Activated CD8-positive, alpha-beta memory T cell treated with anti-CD3 and anti-CD28 coated beads for 48 hours (primary cell): ENCODE measurements at regions not wholly inside any gene's neighbourhood (a gene's known extent, or its start where the extent isn't known, plus 50 kb on each side); places are given as distances from the start of the nearest gene placed in this dataset.

ENCODE experiments used
- DNase-seq, 3 experiments: peaks; one replicate each; pipeline ENCODE4 v3.0.0-alpha.2; 2020; ENCODE audit warnings: low read depth in 2 of 3, low spot score in 2 of 3

DNA sequence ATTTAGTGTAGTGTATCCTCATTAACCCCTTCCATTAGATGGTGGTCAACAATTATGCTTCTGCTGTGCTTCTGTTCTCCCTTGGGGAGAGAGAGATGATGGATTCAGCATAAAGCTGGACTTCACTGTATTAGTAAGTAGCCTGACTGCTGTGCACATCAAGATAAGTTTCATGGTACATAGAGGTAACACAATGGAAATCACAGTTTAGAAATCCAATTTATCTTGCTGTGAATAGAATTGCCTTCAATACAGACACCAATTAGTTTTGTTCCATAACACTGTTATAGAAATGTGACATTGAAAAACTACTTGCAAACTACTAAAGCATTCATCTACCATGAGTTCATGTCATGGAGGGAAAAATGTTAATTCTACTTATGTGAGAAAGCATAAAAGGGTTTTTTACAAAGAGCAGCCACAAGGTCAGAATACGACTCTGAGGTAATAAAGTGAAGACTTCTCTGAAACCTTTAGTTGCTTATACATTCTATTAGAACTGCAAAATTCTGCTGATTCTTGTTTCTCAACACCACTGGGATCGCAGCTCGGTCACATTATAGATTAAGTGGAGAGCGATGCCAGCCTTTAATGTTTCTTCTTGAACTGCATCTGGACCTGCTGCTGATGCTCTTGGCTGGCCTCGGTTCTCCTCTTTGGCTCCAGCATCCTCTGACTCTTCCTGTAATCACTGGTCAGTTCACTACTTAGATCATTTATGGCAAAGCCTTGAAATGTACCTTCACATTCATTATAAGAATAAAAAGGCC lies 190.8 kb downstream of the ATP23 start:
- DNase-seq = no peak

DNA sequence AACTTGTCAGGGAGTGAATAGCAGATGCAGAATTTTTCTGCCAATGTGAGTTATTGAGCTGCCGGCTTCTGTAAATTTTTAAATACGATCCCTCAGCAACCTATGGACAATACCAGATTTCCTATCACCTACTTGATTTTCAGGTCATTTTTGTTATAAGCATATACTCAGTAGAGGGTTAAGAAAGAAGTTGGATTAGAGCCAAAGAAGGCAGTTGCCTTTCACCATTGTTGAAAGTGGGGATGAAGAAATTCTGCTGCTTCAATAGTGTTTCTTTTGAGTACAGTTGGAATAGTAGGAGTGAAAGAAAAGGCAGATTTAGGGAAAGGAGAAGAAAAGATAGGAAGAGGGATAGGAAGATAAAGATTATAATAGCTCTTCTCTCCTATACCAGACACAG lies 197.1 kb downstream of the ATP23 start:
- DNase-seq = no peak

DNA sequence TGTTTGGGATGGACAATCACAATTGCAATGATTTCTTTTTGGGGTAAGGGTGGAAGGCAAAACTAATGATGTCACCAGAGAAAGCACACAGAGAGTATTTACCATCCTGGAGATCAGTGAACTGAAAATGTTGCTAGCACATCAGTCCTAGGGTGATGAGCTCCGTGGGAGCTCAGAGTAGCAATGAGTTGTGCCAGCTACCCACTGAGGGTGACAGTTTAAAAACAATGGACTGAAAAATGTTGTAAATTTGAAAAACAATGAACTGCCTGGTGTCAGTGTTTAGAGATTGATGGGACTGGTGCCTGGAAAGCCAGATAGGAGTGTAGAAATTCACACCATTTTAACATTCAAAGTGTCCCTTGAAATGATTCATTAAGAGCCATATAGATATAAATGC lies 198.5 kb downstream of the ATP23 start:
- no peak for DNase-seq

DNA sequence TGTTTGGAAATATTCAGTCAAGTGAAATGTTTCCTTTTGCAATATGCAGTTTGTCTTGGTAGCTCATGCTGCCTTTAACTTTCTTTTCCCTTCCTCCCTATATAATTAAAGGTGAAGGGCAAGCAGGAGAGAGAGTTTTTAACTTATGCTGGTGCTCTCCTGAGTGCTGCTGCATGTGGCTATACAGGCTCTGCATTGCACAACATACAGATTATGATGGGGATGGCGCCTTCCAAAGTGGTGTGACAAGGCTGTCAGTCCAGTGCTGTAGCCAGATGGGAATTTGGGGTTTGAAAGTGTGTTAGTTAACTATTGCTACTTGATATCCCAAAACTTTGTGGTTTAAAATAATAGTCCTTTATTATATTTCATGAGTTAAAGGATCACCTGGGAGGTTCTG lies 199.0 kb downstream of the ATP23 start:
- DNase-seq = no peak

DNA sequence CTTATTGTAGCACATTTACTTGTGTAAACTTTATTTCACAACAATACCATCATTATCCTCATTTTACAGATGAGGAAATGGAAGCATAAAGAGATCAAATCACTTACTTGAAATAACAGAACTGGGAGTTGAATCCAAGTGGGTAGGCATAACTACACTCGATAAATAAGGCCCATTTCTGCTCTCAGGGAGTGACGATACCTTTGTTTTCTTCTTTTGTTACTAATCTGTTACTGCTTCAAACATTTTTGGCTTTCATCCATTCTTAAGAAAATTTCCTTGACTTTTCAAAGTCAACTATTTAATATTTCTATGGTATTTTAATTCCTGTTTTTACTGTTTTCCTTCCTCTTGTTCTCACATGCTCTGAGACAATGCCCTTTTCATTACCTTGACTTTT lies 201.6 kb downstream of the ATP23 start:
- DNase-seq = no peak

DNA sequence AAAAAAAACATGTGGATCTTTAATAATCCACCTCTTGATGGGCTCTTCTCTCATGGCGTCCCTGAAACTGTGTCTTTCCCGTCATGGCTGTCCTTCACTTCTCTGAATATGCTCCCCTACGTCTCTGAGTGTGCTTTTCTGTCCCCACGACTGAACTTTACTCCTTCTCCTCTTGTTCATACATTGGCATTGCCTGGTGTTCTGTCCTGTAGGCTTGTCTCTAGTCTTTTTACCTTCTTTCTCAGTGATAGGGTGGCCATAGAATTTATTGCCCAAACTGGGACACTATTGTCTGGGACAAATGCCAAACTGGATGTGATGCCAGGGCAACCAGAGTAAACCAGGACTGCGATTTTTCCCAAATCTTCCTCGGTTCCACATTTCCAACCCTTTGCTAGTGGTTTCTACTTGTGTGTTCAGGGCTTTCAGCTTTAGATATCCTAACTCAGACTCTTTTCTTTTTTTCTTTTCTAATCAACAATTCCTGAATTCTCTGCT lies 202.2 kb downstream of the ATP23 start:
- DNase-seq = no peak

DNA sequence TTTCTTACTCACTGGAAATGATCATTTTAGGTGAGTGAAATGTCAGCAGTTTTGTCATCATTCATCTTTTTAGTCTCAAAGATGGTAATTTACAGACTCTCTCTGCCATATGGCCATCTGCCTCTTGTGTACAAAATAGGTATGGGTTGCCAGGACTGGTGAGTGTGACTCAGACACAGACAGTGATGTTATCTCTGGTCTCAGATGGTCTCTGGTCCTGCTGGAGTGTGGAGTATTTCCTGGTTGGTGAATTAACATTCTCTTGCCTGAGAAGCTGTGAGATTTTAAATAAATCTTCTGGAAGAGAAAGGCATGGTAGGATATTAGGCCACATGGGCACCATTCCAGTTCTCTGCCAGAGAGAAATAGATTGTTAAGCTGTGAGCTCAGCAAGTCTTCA lies 207.0 kb downstream of the ATP23 start:
- no peak for DNase-seq

DNA sequence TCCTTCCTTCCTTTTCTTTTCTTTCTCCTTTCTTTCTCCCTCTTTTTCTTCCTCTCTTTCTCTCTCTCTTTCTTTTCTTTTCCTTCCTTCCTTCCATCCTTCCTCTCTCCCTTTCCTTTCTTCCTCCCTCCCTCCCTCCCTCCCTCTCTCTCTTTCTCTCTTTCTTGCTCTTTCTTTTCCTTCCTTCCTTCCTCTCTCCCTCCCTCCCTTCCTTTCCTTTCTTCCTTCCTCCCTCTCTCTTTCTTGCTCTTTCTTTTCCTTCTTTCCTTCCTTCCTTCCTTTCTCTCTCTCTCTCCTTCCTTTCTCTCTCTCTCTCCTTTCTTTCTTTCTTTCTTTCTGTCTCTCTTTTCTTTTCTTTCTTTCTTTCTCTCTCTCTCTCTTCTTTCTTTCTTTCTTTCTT lies 207.6 kb downstream of the ATP23 start:
- no peak for DNase-seq

DNA sequence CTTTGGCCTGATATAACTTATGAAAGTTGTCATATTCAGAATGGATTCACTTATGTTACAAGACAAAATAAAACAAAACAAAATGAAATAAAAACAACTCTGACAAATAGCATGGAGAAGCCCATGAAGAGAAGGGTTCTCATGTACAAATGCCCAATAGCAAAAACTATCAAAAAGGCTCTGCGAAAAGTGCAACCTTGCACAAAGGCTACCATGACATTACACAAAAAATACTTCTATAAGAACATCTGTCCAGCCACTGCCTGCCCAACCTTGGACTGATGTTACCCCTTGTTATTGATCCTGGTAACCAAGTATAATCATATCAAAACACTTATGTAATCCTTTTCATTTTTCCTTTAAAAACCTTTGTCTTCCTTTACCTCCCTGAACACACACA lies 213.0 kb downstream of the ATP23 start:
- no peak for DNase-seq

DNA sequence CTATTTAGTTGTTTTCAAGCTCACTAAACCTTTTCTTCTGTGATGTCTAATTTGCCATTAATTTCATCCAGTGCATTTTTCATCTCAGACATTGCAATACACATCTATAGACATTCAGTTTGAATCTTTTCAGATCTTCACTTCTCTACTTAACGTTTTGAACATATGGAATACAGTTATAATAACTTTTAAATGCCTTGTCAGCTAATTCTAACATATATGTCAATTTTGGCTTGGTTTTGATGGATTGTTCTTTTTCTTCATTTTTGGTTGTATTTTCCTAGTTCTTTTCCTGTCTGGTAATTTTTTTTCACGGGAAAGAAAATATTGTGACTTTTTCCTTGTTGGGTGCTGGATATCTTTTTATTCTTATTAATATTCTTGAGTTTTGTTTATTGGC lies 215.3 kb downstream of the ATP23 start:
- DNase-seq = no peak

DNA sequence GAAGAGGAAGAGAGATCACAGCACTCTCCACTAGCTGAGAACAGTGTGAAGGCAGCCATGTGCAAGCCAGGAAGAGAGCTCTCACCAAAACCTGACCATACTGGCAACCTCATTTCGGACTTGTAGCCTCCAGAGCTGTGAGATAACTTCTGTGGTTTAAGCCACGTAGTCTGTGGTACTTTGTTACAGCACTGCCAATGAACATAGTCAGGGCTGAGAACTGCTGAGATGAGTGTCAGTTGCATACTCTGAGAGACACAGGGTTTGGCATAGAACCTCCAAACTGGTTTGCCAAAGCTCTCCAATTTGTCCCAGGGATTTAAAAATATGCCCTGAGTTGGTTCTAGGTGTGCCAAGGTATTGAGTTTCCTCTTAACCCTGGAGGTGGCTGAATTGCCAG lies 218.6 kb downstream of the ATP23 start:
- DNase-seq = no peak

DNA sequence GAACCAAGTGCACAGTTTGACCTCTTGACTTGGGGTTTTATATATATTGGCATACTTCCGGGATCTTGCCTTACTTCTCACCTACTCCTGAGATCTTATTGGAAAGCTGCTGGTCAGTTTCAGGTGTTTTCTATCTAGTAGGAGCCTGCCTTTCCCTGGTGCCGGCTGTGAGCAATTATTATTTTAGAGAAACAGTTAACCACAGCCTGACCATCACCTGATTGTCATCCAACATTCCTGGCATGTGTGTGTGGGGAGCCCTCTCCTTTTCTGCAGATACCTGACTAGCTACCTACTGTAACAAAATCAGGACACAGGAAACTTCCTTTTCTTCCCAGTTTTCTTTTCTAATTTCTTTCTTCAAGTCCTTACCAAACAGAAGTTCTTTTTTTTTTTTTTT lies 220.4 kb downstream of the ATP23 start:
- no peak for DNase-seq

DNA sequence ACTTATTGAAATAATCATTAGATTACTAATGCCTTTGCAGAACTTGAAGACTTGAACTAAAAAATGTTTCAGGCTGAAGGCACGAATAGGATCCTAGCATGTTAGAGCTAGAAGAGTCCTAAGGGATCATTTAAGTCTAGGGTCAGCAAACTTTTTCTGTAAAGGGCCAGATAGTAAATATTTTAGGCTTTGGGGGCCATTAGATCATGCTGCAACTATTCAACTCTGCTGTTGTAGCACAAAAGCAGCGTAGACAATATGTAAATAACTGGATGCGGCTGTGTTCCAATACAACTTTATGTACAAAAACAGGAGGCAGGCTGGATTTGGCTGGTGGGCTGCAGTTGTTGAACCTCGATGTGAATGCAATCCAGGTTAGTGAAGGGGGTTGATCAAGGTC lies 221.7 kb downstream of the ATP23 start:
- no peak for DNase-seq

DNA sequence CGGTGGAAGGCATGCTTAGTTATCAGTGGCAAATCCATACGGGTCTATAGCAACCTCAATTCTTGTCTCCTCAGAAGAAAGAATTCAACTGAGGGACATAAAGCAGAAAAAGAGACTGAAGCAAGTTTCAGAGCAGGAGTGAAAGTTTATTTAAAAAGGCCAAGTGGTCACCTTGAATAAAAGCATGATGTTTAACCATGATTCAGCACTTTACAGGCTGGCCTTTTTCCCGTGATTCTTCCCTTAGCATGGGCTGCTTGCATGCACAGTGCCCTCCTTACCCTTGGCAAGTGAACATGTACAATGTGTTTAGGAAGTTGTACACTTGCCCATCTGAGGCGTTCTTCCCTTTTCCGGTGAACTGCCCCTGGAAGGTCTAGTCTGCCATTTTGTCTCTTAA lies 225.3 kb downstream of the ATP23 start:
- no peak for DNase-seq

DNA sequence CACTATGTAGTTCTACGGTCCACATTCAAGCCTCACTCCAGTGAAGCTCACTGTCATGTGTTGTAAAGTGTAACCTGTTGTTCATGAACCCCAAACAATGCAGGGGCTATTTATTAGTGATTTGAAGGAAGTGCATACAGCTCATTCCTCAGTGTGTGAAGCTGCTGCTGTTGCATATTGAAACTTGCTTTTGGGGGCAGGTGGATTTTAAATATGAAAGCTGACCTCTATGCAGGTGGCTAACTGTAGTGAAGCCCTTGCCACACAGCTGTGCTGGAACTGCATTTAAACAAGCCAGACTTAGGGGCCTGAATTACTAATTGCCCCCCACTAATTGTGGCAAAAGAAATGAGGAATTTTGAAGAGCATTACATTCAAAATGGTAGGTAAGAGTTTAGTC lies 226.3 kb downstream of the ATP23 start:
- no peak for DNase-seq

DNA sequence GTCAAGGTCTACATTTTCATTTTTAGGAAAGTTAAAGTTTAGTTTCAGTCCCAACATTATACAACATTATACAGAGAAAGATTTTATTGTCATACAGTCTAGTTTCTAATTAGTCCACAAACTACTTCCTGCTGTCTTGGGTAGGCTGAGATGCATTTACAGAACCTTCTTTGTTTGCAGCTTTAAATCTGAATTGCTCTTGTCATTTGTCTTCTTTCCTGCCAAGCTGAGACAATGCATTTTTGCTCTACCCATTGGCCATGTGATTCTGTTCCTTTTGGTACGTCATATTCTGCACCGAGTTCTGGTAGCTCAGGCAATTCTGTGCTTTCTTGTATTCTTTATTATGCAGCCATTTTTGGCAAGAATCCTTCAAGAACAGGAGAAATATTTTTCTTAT lies 228.5 kb downstream of the ATP23 start:
- DNase-seq = no peak

DNA sequence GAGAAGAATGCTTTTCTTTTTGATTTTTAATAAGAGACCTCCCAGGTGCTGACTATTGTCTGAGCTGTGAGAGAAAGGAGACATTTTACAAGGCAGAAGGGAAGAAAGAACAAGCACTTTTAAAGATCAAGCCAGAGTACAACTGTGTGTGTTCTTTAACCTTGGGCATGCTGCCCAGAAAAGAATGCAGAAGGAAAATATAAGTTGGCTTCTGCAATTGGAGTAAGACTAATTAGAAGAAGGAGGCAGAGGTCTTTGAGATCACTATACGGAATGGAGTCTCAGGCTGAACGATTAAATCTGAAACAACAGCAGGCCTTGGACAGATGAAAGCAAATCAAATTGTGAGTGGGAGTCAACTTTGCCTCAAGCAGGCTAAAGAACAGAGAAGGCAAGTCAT lies 230.5 kb downstream of the ATP23 start:
- DNase-seq = no peak

DNA sequence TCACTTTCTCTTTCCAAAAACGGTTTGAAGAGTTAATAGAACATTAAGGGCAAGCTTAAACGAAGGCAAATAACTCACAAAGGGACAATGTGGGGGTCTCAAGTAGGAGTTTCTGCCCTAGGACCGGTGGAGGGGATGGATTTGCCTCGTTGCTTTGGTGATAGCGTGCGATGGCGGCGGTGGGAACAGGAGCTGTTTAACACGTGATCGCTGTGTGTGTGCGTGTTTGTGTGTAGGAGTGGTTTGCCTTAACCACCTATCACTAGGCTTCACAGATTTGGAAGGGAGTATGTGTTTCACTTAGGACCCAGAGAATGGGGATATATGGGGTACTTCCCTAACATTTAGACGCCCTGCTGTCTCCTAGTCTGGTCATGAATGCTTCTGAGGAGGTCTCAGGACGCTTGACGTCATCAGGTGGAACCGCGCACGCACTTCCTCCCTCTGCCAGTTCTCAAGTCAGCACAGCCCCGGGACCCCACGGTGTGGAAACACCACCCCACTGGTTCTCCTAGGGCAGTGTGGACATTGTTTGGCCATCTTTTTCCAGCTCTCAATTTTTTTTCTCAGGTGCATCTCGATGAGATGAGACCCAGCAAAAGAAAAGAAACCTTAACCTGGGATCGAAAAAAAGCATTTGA lies 231.2 kb downstream of the ATP23 start:
- DNase-seq = no peak

DNA sequence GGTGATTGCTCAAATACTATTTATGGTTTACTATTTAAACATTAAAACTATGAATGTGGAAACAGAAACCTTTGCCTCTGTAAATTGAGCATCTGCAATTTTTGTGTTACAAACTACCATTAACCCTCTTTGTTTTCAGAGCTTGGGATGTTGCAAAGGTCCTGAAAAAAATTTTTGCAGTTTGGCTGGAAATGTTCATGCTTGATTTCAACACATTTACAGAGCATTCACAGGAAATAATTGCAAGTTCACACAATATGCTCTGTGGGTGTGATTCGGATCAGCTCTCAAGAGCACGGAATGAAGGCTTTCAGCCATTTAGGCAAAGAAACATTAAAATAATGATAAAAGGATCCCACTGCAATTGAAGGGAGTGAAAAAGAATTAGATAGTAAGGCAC lies 232.9 kb downstream of the ATP23 start:
- DNase-seq = no peak

DNA sequence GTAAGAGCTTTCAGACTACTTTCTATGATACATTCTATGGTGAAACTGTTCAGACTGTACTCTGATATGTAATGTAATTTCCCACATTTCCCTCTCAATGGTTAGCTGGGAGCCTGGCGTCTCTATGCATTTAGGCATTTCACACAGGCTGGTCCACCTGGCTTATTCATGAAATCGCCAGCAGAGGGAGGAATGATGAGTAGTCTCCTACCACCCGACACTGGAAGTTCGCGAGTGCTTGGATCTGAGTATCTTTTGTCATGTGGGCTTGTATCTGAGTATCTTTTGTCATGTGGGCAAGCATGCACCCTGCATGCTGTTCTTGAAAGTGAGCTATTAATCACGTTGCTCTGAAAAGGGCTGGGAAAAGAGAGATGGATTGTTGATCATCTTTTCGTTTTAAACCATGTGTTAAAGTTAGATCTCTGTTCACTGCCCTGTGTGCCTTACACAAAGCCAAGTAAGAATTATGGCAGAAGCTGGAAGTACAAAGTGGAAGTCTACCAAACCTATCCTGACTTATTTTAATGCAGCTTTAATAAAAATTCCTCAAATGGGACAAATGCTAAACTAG lies 235.0 kb downstream of the ATP23 start:
- DNase-seq = no peak

DNA sequence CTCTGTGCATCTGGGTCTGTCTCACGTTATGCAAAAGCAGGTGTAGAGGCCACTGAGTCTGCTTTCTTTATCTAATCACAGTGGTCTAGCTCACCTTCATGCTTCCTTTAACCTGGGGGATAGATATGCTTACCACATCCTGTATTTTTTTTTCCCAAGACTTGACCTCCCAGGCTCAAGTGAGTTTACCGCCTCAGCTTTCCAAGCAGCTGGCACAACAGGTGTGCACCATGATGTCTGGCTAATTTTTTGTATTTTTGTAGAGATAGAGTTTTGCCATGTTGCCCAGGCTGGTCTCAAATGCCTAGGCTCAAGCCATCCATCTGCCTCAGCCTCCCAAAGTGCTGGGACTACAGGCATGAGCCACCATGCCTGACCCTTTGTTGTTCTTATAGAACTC lies 236.0 kb downstream of the ATP23 start:
- DNase-seq = no peak

DNA sequence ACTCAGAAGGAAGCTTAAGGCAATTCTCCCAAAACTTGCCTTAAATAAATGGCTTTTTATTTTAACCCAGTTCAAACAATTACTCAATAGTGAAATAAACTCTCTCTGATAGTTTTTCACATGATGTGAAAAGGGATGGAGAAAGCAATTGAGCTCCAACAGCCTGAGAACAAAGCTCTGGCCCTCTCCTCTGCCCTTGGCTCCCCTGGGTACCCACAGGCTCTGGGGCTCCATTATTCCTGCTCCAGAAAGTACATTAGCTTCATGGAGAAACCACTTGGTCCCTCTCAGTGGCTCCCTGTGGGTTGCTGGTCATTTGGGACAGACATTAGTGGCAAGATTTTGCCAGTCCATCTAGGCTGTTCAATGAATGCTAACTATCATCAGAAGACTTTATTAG lies 242.8 kb downstream of the ATP23 start:
- DNase-seq = no peak

DNA sequence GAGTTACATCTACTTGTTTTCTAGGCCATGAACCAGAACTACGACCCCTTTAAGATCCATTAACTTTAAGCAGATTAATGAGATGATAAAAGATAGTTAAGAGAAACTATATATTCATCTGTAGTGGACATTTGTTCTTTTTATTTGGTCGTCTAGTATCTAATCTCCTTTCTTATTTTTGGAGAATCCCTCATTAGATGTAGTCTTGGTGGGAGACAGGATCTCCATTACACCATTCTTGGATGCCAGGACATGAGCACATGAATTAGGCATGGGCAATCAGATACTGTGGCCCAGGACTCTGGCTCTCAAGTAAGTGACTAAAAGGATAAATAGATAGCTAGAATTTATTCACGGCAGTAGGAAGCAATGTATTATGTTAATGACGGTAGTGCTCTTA lies 245.0 kb downstream of the ATP23 start:
- no peak for DNase-seq
